Upper lobe of right lung (tissue), 1 donor: ENCODE measurements at regions not wholly inside any gene's neighbourhood (a gene's known extent, or its start where the extent isn't known, plus 50 kb on each side); places are given as distances from the start of the nearest gene placed in this dataset.
"Not testable (repeated sequence)": the region's sequence is repeated elsewhere in the genome, so short reads cannot be mapped to it uniquely, and the experiment has no call there.

ENCODE experiments used
- ATAC-seq: fragments of 200-7000 bp; cut with Tn5 transposase; one replicate; pipeline ENCODE4 v1.9.1; 2020; ENCODE audit warnings: mild to moderate bottlenecking, moderate library complexity
- DNase-seq: peaks from one replicate; pipeline ENCODE4 v3.0.0-alpha.2; 2020
- H3K27ac ChIP-seq: fragments of 200-600 bp; one replicate; pipeline ENCODE4 v1.8.0; 2022
- H3K27me3 ChIP-seq: fragments of 200-600 bp; one replicate; pipeline ENCODE4 v1.8.0; 2022; ENCODE audit warnings: mild to moderate bottlenecking
- H3K36me3 ChIP-seq: fragments of 200-600 bp; one replicate; pipeline ENCODE4 v1.8.0; 2022
- H3K4me1 ChIP-seq: fragments of 200-600 bp; one replicate; pipeline ENCODE4 v1.8.0; 2022
- H3K4me3 ChIP-seq: fragments of 200-600 bp; one replicate; pipeline ENCODE4 v1.8.0; 2022; ENCODE audit warnings: mild to moderate bottlenecking
- H3K9me3 ChIP-seq: fragments of 200-600 bp; one replicate; pipeline ENCODE4 v1.8.0; 2022
- intact Hi-C: fragments of 100-400 bp; cut with DNase I; formaldehyde crosslinking; loops from one replicate; pipeline ENCODE4 v1.11.0; 2022
- TF ChIP-seq, protein P1 (sequence below): fragments of 200-600 bp; IDR thresholded peaks from one replicate; pipeline ENCODE4 v1.8.0; 2022; ENCODE audit warnings: antibody characterized with exemption
- donor health status: DM: no; HTN: yes; CAD: no; lungs with severe emphysema.

DNA sequence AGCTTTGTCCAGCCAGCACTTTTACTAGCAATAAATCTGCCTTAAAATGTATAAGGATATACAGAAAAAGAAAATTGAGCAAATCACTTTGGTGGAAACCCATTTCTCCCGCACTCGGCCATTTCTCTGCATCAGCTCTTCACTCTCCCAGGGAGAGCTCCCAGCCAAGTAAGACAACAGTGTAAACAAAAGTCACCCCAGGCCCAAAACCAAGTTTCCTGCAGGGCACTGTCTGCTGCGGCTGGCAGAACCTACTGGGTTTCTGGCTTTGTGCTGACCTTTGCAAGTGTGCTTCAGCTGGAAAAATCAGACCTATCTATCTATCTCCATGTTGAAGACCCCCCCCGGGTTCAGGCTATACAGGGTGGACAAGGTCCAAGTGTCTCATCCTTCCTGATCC is 476.7 kb upstream of the CAMK1G start:
- Histone ChIP-seq H3K9me3 (no peaks in the 10 kb centered on the region), H3K36me3 (no peaks in the 10 kb centered on the region), H3K27me3 (no peaks in the 10 kb centered on the region), H3K27ac (no peak overlapping the region), H3K4me3 (no peak overlapping the region), H3K4me1 (no peaks in the 10 kb centered on the region)
- no peak for DNase-seq
- no peak for ATAC-seq
- intact Hi-C loops: no loop called here
- TF ChIP-seq, protein P1, sequence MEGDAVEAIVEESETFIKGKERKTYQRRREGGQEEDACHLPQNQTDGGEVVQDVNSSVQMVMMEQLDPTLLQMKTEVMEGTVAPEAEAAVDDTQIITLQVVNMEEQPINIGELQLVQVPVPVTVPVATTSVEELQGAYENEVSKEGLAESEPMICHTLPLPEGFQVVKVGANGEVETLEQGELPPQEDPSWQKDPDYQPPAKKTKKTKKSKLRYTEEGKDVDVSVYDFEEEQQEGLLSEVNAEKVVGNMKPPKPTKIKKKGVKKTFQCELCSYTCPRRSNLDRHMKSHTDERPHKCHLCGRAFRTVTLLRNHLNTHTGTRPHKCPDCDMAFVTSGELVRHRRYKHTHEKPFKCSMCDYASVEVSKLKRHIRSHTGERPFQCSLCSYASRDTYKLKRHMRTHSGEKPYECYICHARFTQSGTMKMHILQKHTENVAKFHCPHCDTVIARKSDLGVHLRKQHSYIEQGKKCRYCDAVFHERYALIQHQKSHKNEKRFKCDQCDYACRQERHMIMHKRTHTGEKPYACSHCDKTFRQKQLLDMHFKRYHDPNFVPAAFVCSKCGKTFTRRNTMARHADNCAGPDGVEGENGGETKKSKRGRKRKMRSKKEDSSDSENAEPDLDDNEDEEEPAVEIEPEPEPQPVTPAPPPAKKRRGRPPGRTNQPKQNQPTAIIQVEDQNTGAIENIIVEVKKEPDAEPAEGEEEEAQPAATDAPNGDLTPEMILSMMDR: no peak

DNA sequence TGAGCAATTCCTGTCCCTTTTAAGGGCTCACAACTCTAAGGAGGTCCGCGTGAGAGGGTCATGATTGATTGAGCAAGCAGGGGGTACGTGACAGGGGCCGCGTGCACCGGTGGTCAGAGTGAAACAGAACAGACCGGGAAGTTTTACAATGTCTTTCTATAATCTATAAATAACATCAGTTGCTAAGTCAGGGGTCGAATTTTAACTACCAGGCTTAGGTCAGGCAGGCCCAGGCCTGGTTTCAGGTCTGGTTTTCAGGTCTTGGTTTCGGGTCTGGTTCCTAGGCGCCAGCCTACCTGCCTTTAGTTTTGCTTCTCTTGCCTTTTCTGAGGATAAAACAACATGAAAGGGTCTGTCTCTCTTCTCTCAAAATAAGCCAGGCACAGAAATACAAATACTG is 476.0 kb upstream of the CAMK1G start:
- DNase-seq (no peak), ATAC-seq (no peak)
- Histone ChIP-seq H3K27ac (no peak overlapping the region), H3K27me3 (no peaks in the 10 kb centered on the region), H3K36me3 (no peaks in the 10 kb centered on the region), H3K4me3 (no peak overlapping the region), H3K9me3 (no peaks in the 10 kb centered on the region), H3K4me1 (no peaks in the 10 kb centered on the region)
- intact Hi-C loops: no loop called here
- TF ChIP-seq, protein P1: no peak

DNA sequence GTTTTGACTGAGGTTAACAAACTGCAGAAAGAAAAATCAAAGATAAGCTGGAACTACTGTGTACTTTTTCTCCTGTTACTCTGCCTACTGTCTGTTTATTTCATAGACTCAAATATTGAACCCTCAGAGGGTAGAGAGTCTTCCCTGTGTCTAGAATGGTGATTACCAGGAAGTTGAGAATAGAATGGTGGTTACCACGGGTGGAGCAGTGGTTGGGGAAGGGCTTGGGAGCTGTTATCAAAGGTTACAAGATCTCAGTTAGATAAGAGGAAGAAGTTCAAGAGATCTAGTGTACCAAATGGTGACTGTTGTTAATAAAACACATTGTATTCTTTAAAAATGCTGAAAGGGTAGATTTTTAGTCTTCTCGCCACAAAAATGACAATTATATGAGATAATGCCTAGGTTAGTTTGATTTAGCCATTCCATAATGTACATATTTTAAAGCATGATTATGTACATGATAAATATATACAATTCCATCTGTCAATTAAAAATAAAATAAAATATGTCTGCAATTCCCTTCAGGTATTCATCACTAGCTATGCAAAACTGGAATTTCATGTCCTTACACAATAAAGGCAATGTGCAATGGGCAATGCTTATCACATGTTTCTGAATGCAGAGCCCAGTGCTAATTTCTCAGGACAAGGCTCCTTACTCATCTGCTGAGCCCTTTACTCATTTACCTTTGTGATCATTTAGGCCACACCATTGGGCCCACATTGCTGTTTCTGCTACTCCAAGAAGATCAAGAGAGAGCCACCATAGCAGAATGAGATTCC is 474.3 kb upstream of the CAMK1G start:
- ATAC-seq: no peak

DNA sequence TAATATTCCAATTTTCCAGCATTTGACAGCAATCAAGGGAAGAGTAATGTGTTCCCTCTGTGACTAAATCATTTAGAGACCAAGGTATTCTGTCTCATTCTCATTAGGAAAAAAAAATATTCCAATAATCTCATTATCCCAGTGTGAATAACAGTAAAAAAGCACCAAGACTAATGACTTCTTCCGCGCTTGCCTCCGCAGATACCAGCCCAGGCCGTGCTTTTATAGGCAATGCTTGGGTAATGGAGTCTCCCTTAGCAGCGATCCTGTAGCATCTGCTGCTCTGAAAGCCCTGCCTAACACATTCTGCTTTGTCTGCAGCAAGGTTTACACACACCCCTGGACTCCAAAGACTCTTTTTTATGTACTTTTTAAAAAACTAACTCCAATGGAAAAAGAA is 470.0 kb upstream of the CAMK1G start:
- no peaks in the 10 kb centered on the region for H3K36me3 ChIP-seq
- no peak overlapping the region for H3K4me3 ChIP-seq
- TF ChIP-seq, protein P1: no peak
- H3K9me3 ChIP-seq: no peaks in the 10 kb centered on the region
- no peak for ATAC-seq
- no peaks in the 10 kb centered on the region for H3K4me1 ChIP-seq
- H3K27me3 ChIP-seq: no peaks in the 10 kb centered on the region
- no peak for DNase-seq
- H3K27ac ChIP-seq: no peak overlapping the region
- intact Hi-C loops: no loop called here

More for the DNA sequence above, 474.3 kb upstream of the CAMK1G start:
- TF ChIP-seq, protein P1: no peak
- intact Hi-C loops: no loop called here
- DNase-seq: no peak
- Histone ChIP-seq H3K36me3 (no peaks in the 10 kb centered on the region), H3K27me3 (no peaks in the 10 kb centered on the region), H3K4me1 (no peaks in the 10 kb centered on the region), H3K4me3 (no peak overlapping the region), H3K9me3 (no peaks in the 10 kb centered on the region), H3K27ac (no peak overlapping the region)

DNA sequence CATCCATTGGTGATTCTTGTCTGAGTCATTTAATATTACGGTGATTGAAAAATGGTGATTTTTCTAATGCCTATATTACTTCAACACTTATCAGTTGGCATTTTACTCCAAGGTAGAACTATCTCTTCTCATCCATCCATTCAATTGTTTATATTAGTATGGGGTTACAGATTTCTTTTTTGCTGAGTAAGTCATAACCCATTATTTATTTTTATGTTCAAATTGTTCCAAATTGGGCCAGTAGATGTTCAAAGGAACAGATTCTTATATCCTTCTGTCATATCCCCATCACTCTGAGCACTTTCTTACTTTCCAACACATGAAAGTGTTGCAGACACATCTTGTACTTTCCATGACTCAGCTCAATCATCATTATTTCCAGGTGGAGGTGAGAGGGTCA is 466.8 kb upstream of the CAMK1G start:
- intact Hi-C loops: no loop called here
- no peak for DNase-seq
- no peaks in the 10 kb centered on the region for H3K36me3 ChIP-seq
- ATAC-seq: no peak
- H3K27me3 ChIP-seq: no peaks in the 10 kb centered on the region
- TF ChIP-seq, protein P1: no peak
- no peaks in the 10 kb centered on the region for H3K9me3 ChIP-seq
- no peaks in the 10 kb centered on the region for H3K4me1 ChIP-seq
- no peak overlapping the region for H3K4me3 ChIP-seq
- no peak overlapping the region for H3K27ac ChIP-seq

DNA sequence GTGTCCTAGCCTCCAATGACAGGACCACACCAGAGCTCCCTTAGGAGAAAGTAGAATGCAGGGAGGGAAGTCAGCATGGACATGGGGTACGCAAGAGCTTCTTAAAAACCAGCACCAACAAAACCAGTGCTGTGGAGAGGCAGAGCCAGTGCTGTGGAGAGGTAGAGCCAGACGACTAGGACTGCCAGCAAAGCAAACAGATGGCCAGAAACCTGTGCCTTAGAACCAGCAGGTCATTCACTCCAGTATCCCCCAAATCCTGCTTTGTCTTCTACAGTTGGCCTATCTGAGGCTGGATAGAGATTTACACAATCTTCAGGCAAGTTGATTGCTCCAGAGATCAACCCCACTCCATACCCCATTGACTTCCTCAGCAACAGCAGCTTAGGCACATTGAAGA is 459.9 kb upstream of the CAMK1G start:
- no peak for DNase-seq
- ATAC-seq: no peak
- intact Hi-C loops: no loop called here
- TF ChIP-seq, protein P1: no peak
- Histone ChIP-seq H3K4me3 (no peak overlapping the region), H3K4me1 (no peaks in the 10 kb centered on the region), H3K27ac (no peak overlapping the region), H3K36me3 (no peaks in the 10 kb centered on the region), H3K9me3 (no peaks in the 10 kb centered on the region), H3K27me3 (no peaks in the 10 kb centered on the region)

DNA sequence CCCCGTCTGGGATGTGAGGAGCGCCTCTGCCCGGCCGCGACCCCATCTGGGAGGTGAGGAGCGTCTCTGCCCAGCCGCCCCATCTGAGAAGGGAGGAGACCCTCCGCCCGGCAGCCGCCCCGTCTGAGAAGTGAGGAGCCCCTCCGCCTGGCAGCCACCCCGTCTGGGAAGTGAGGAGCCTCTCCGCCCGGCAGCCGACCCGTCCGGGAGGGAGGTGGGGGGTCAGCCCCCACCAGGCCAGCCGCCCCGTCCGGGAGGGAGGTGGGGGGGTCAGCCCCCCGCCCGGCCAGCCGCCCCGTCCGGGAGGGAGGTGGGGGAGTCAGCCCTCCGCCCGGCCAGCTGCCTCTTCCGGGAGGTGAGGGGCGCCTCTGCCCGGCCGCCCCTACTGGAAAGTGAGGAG is 454.4 kb upstream of the CAMK1G start:
- H3K36me3 ChIP-seq, ATAC-seq, intact Hi-C loops, H3K9me3 ChIP-seq, H3K27ac ChIP-seq, H3K27me3 ChIP-seq, H3K4me1 ChIP-seq, H3K4me3 ChIP-seq, DNase-seq: not testable (repeated sequence)
